Endothelial cell of umbilical vein (primary cell): ENCODE measurements at regions not wholly inside any gene's neighbourhood (a gene's known extent, or its start where the extent isn't known, plus 50 kb on each side); places are given as distances from the start of the nearest gene placed in this dataset.

Source experiments
- BruUV-seq: library from RNA; stranded (reverse); fragments of 400-500 nt; replicated peaks from 2 replicates; lab custom pipeline; 2021; lab: Mats Ljungman, UMichigan
- CTCF ChIA-PET: fragments of 300-600, 350-600 bp; sonication (Branson Sonifier 250); formaldehyde crosslinking; loops from one replicate; lab custom pipeline; 2021; ENCODE audit warnings: antibody characterized with exemption, inconsistent platforms; lab: Charles Lee
- POLR2A ChIA-PET: fragments of 300-600, 350-600 bp; sonication (Branson Sonifier 250); formaldehyde crosslinking; loops from one replicate; lab custom pipeline; 2021; ENCODE audit warnings: antibody characterized with exemption, inconsistent platforms; lab: Charles Lee
- DNase-seq: peaks from one replicate; pipeline ENCODE4 v3.0.0-alpha.2; 2011; ENCODE audit warnings: low read depth, low spot score
- FAIRE-seq: peaks from 2 replicates; lab custom pipeline; 2011; peaks lifted over from hg19 to GRCh38; lab: Jason Lieb, UNC
- H2AFZ ChIP-seq: 2 replicates; pipeline ENCODE4 v1.6.0; 2012; ENCODE audit warnings: low read depth, low read length, control low read depth, inconsistent platforms
- H3K27ac ChIP-seq: 2 replicates; pipeline ENCODE4 v1.5.1; 2011; ENCODE audit warnings: low read depth, mild to moderate bottlenecking, control low read depth, low read length, moderate library complexity; ENCODE audit not compliant: insufficient read depth
- H3K27me3 ChIP-seq, 2 experiments: 2 replicates each; pipeline versions ENCODE4 v1.6.0 to v1.6.1; 2011; ENCODE audit warnings: low read length in 2 of 2, mixed read lengths in 1 of 2; ENCODE audit not compliant: control insufficient read depth in 2 of 2, insufficient read depth in 2 of 2
- H3K36me3 ChIP-seq, 2 experiments: 2 replicates in 1 of 2; 3 replicates in 1 of 2; pipeline ENCODE4 v1.5.1; 2011; ENCODE audit warnings: low read length in 2 of 2, mild to moderate bottlenecking in 1 of 2, moderate library complexity in 1 of 2; ENCODE audit not compliant: control insufficient read depth in 2 of 2, insufficient read depth in 2 of 2; ENCODE audit errors: extremely low read depth in 1 of 2
- H3K4me1 ChIP-seq: 3 replicates; pipeline ENCODE4 v1.5.1; 2011; ENCODE audit warnings: mild to moderate bottlenecking, low read length; ENCODE audit not compliant: control insufficient read depth, insufficient read depth; ENCODE audit errors: extremely low read depth
- H3K4me2 ChIP-seq: 2 replicates; pipeline ENCODE4 v1.6.1; 2011; ENCODE audit warnings: low read length, control low read depth, mixed read lengths; ENCODE audit not compliant: insufficient read depth
- H3K4me3 ChIP-seq, 3 experiments: fragments of 200-600 bp in 1 of 3; sonication (generic), shearing (Covaris generic) in 1 of 3; replicated peaks in 1 of 3; 2 replicates each; pipeline ENCODE4 v1.5.1; 2011 to 2016; ENCODE audit warnings: control low read depth in 3 of 3, low read length in 3 of 3, mild to moderate bottlenecking in 2 of 3, inconsistent platforms in 1 of 3, low read depth in 1 of 3, moderate library complexity in 1 of 3; ENCODE audit not compliant: insufficient read depth in 1 of 3
- H3K79me2 ChIP-seq: 2 replicates; pipeline ENCODE4 v1.6.0; 2012; ENCODE audit warnings: low read length, inconsistent platforms; ENCODE audit not compliant: control insufficient read depth, insufficient read depth
- H3K9ac ChIP-seq: replicated peaks from 2 replicates; pipeline ENCODE3; 2011; ENCODE audit warnings: low read length, control low read depth; ENCODE audit not compliant: insufficient read depth; ENCODE audit errors: extremely low read depth
- H3K9me1 ChIP-seq: replicated peaks from 3 replicates; pipeline ENCODE4 v1.6.0; 2011; ENCODE audit warnings: mild to moderate bottlenecking, low read length; ENCODE audit not compliant: control insufficient read depth, insufficient read depth; ENCODE audit errors: extremely low read depth
- H3K9me3 ChIP-seq: replicated peaks from 2 replicates; pipeline ENCODE4 v1.5.1; 2012; ENCODE audit warnings: low read length, inconsistent platforms; ENCODE audit not compliant: control insufficient read depth, insufficient read depth
- H4K20me1 ChIP-seq: replicated peaks from 2 replicates; pipeline ENCODE3; 2011; ENCODE audit warnings: mild to moderate bottlenecking, low read length; ENCODE audit not compliant: control insufficient read depth, insufficient read depth; ENCODE audit errors: extremely low read depth
- EZH2 ChIP-seq: IDR thresholded peaks from 2 replicates; pipeline ENCODE4 v1.6.1; 2012; ENCODE audit warnings: borderline replicate concordance, low read depth, mild to moderate bottlenecking, moderate library complexity, low read length, inconsistent platforms; ENCODE audit not compliant: severe bottlenecking
- FOS ChIP-seq: IDR thresholded peaks from 2 replicates; pipeline ENCODE4 v1.6.1; 2011; ENCODE audit warnings: mild to moderate bottlenecking, low read length, moderate library complexity, borderline replicate concordance; ENCODE audit not compliant: insufficient read depth
- GATA2 ChIP-seq: IDR thresholded peaks from 2 replicates; pipeline ENCODE4 v1.7.0; 2011; ENCODE audit warnings: low read depth, mild to moderate bottlenecking, moderate library complexity, mixed read lengths, low read length; ENCODE audit not compliant: insufficient read length, insufficient read depth
- JUN ChIP-seq: IDR thresholded peaks from 2 replicates; pipeline ENCODE4 v1.6.1; 2011; ENCODE audit warnings: borderline replicate concordance, low read depth; ENCODE audit not compliant: insufficient read length, insufficient read depth
- MYC ChIP-seq: IDR thresholded peaks from one replicate; pipeline ENCODE4 v1.6.1; 2011; ENCODE audit warnings: mild to moderate bottlenecking, low read depth, low read length
- POLR2A ChIP-seq: IDR thresholded peaks from 2 replicates; pipeline ENCODE4 v1.6.1; 2012; ENCODE audit warnings: low read depth, mild to moderate bottlenecking, control low read depth, low read length
- POLR2AphosphoS5 ChIP-seq: IDR thresholded peaks from 2 replicates; pipeline ENCODE4 v1.6.1; 2012; ENCODE audit warnings: low read depth, mild to moderate bottlenecking, control low read depth, low read length, moderate library complexity; ENCODE audit not compliant: insufficient read depth
- dilution Hi-C: fragments of 300-500 bp; cut with MboI; formaldehyde crosslinking; loops from one replicate; pipeline ENCODE4 v1.15.0; 2019; ENCODE audit warnings: low sequenced_read_pairs; ENCODE audit not compliant: extremely low pct_ligation_motif_present
- intact Hi-C: fragments of 100-400 bp; cut with micrococcal nuclease; formaldehyde crosslinking; loops from one replicate; pipeline ENCODE4 v1.10.0; 2022
- TF ChIP-seq, protein P1 (sequence below): IDR thresholded peaks from 2 replicates; pipeline ENCODE4 v1.6.1; 2011; ENCODE audit not compliant: insufficient read depth, insufficient read length
- TF ChIP-seq, protein P2 (sequence below), 2 donors: IDR thresholded peaks; 1 replicate in 1 of 2; 2 replicates in 1 of 2; pipeline ENCODE4 v1.5.1; 2011; ENCODE audit warnings: low read length in 2 of 2, mild to moderate bottlenecking in 2 of 2, moderate library complexity in 2 of 2, control low read depth in 1 of 2, inconsistent platforms in 1 of 2, low read depth in 1 of 2; ENCODE audit not compliant: insufficient read depth in 1 of 2; ENCODE audit errors: extremely low read depth in 1 of 2

- intact Hi-C loops (no loop called here), dilution Hi-C loops (no loop called here)
- TF ChIP-seq POLR2AphosphoS5 (no peak), EZH2 (no peak), GATA2 (no peak), JUN (no peak), FOS (no peak), POLR2A (no peak), MYC (no peak)
- TF ChIP-seq, protein P1, sequence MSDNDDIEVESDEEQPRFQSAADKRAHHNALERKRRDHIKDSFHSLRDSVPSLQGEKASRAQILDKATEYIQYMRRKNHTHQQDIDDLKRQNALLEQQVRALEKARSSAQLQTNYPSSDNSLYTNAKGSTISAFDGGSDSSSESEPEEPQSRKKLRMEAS: no peak
- TF ChIP-seq, protein P2, sequence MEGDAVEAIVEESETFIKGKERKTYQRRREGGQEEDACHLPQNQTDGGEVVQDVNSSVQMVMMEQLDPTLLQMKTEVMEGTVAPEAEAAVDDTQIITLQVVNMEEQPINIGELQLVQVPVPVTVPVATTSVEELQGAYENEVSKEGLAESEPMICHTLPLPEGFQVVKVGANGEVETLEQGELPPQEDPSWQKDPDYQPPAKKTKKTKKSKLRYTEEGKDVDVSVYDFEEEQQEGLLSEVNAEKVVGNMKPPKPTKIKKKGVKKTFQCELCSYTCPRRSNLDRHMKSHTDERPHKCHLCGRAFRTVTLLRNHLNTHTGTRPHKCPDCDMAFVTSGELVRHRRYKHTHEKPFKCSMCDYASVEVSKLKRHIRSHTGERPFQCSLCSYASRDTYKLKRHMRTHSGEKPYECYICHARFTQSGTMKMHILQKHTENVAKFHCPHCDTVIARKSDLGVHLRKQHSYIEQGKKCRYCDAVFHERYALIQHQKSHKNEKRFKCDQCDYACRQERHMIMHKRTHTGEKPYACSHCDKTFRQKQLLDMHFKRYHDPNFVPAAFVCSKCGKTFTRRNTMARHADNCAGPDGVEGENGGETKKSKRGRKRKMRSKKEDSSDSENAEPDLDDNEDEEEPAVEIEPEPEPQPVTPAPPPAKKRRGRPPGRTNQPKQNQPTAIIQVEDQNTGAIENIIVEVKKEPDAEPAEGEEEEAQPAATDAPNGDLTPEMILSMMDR (IDR thresholded peaks at IDR 0.05; ENCODE audit: extremely low read depth in 1 of 2, insufficient read depth in 1 of 2, low read depth in 1 of 2, low read length in 2 of 2): no peak
- POLR2A ChIA-PET: no interaction called here
- Histone ChIP-seq H2AFZ (no peak overlapping the region), H3K4me2 (no peak overlapping the region), H3K27me3 (peaks cover 14 to 17% of the 10 kb centered on the region in 2 experiments), H3K4me1 (no peaks in the 10 kb centered on the region), H3K4me3 (no peak overlapping the region), H3K36me3 (no peaks in the 10 kb centered on the region), H3K79me2 (no peaks in the 10 kb centered on the region), H3K9me1 (no peaks in the 10 kb centered on the region), H3K27ac (no peak overlapping the region), H4K20me1 (no peaks in the 10 kb centered on the region), H3K9me3 (no peaks in the 10 kb centered on the region), H3K9ac (no peak overlapping the region)
- DNase-seq (no peak), FAIRE-seq (no peak)
- no TSS peak for BruUV-seq
- CTCF ChIA-PET: no interaction called here
Measured at GRCh38 chr10:78730754-78731153, 338.0 kb upstream of the ZMIZ1 start.
